Endothelial cell (in vitro differentiated cells): ENCODE measurements at regions not wholly inside any gene's neighbourhood (a gene's known extent, or its start where the extent isn't known, plus 50 kb on each side); places are given as distances from the start of the nearest gene placed in this dataset.

Experiments used
- DNase-seq: peaks from one replicate; pipeline ENCODE4 v3.0.0; 2021; ENCODE audit warnings: low spot score
- H3K27ac Mint-ChIP-seq: one replicate; pipeline ENCODE4 v1.8.0; 2021; ENCODE audit warnings: mixed read lengths, inconsistent platforms; ENCODE audit not compliant: unreplicated experiment
- H3K27me3 Mint-ChIP-seq: one replicate; pipeline ENCODE4 v1.8.0; 2021; ENCODE audit warnings: mild to moderate bottlenecking, moderate library complexity, mixed read lengths, inconsistent platforms; ENCODE audit not compliant: unreplicated experiment
- H3K36me3 Mint-ChIP-seq: one replicate; pipeline ENCODE4 v1.8.0; 2021; ENCODE audit warnings: mild to moderate bottlenecking, low read depth, mixed read lengths, inconsistent platforms; ENCODE audit not compliant: unreplicated experiment
- H3K4me1 Mint-ChIP-seq: one replicate; pipeline ENCODE4 v1.8.0; 2021; ENCODE audit warnings: mild to moderate bottlenecking, mixed read lengths, inconsistent platforms; ENCODE audit not compliant: unreplicated experiment
- H3K4me3 Mint-ChIP-seq: one replicate; pipeline ENCODE4 v1.8.0; 2021; ENCODE audit warnings: mild to moderate bottlenecking, mixed read lengths, inconsistent platforms; ENCODE audit not compliant: unreplicated experiment
- H3K9me3 Mint-ChIP-seq: one replicate; pipeline ENCODE4 v1.8.0; 2021; ENCODE audit warnings: mixed read lengths, inconsistent platforms; ENCODE audit not compliant: unreplicated experiment
- CTCF ChIP-seq: fragments of 200-600 bp; sonication (generic); IDR thresholded peaks from one replicate; pipeline ENCODE4 v1.5.0; 2021; ENCODE audit warnings: antibody characterized with exemption; ENCODE audit not compliant: unreplicated experiment

- DNase-seq = no peak
- Mint-ChIP-seq H3K36me3 (no peaks in the 10 kb centered on the region), H3K9me3 (no peaks in the 10 kb centered on the region), H3K4me3 (no peak overlapping the region), H3K27ac (no peak overlapping the region), H3K4me1 (no peaks in the 10 kb centered on the region), H3K27me3 (peaks cover 2% of the 10 kb centered on the region)
- no peak for TF ChIP-seq CTCF
These were observed 162.8 kb downstream of the PPP1R2C start for GRCh38 chrX:42615161-42615563.

GRCh38 chrX:42606591-42606990, 171.4 kb downstream of the PPP1R2C start:
- Mint-ChIP-seq H3K36me3 (no peaks in the 10 kb centered on the region), H3K27ac (no peak overlapping the region), H3K4me3 (no peak overlapping the region), H3K27me3 (peaks cover 2% of the 10 kb centered on the region), H3K9me3 (no peaks in the 10 kb centered on the region), H3K4me1 (no peaks in the 10 kb centered on the region)
- TF ChIP-seq CTCF = no peak
- DNase-seq = no peak

- no peaks in the 10 kb centered on the region for H3K9me3 Mint-ChIP-seq
- H3K27me3 Mint-ChIP-seq = peaks cover under 1% of the 10 kb centered on the region
- H3K4me3 Mint-ChIP-seq = no peak overlapping the region
- no peaks in the 10 kb centered on the region for H3K4me1 Mint-ChIP-seq
- H3K27ac Mint-ChIP-seq = no peak overlapping the region
- TF ChIP-seq CTCF = no peak
- H3K36me3 Mint-ChIP-seq = no peaks in the 10 kb centered on the region
- DNase-seq = no peak
These were observed 173.7 kb downstream of the PPP1R2C start for GRCh38 chrX:42604302-42604701.

GRCh38 chrX:42603016-42603415, 174.9 kb downstream of the PPP1R2C start:
- no peak overlapping the region for H3K27ac Mint-ChIP-seq
- DNase-seq = no peak
- H3K9me3 Mint-ChIP-seq = no peaks in the 10 kb centered on the region
- H3K4me3 Mint-ChIP-seq = no peak overlapping the region
- no peaks in the 10 kb centered on the region for H3K4me1 Mint-ChIP-seq
- no peaks in the 10 kb centered on the region for H3K36me3 Mint-ChIP-seq
- no peaks in the 10 kb centered on the region for H3K27me3 Mint-ChIP-seq
- no peak for TF ChIP-seq CTCF

GRCh38 chrX:42602566-42602965, 175.4 kb downstream of the PPP1R2C start:
- no peak for TF ChIP-seq CTCF
- Mint-ChIP-seq H3K4me1 (no peaks in the 10 kb centered on the region), H3K9me3 (no peaks in the 10 kb centered on the region), H3K36me3 (no peaks in the 10 kb centered on the region), H3K27me3 (no peaks in the 10 kb centered on the region), H3K4me3 (no peak overlapping the region), H3K27ac (no peak overlapping the region)
- DNase-seq = no peak
